Fibroblast of lung (primary cell): ENCODE measurements at regions not wholly inside any gene's neighbourhood (a gene's known extent, or its start where the extent isn't known, plus 50 kb on each side); places are given as distances from the start of the nearest gene placed in this dataset.

Source experiments
- DNase-seq, 2 donors: peaks; one replicate each; pipeline versions ENCODE4 v3.0.0 to v3.0.0-alpha.2; 2010; ENCODE audit warnings: low read depth in 2 of 2
- H2AFZ ChIP-seq: 2 replicates; pipeline ENCODE4 v1.5.1; 2012; ENCODE audit warnings: low read length, control low read depth, inconsistent platforms
- H3K27ac ChIP-seq: 2 replicates; pipeline ENCODE4 v1.5.1; 2011; ENCODE audit warnings: low read length, control low read depth; ENCODE audit not compliant: insufficient read depth
- H3K27me3 ChIP-seq: 2 replicates; pipeline ENCODE4 v1.5.1; 2011; ENCODE audit warnings: mild to moderate bottlenecking, low read length; ENCODE audit not compliant: control insufficient read depth, insufficient read depth
- H3K36me3 ChIP-seq: 2 replicates; pipeline ENCODE4 v1.5.1; 2011; ENCODE audit warnings: low read length; ENCODE audit not compliant: control insufficient read depth, insufficient read depth
- H3K4me1 ChIP-seq: 2 replicates; pipeline ENCODE4 v1.5.1; 2011; ENCODE audit warnings: low read length; ENCODE audit not compliant: control insufficient read depth, insufficient read depth; ENCODE audit errors: extremely low read depth
- H3K4me2 ChIP-seq: 2 replicates; pipeline ENCODE4 v1.5.1; 2011; ENCODE audit warnings: low read length, control low read depth; ENCODE audit not compliant: insufficient read depth; ENCODE audit errors: extremely low read depth
- H3K4me3 ChIP-seq, 4 experiments: fragments of 200-600 bp in 1 of 4; sonication (generic) in 1 of 4; replicated peaks in 1 of 4; 2 replicates each; pipeline ENCODE4 v1.5.1; 2011 to 2016; ENCODE audit warnings: low read length in 4 of 4, low read depth in 3 of 4, mild to moderate bottlenecking in 3 of 4, control low read depth in 2 of 4, inconsistent platforms in 1 of 4, mixed read lengths in 1 of 4; ENCODE audit not compliant: insufficient read depth in 1 of 4; ENCODE audit errors: control extremely low read depth in 1 of 4
- H3K79me2 ChIP-seq: 2 replicates; pipeline ENCODE4 v1.5.1; 2012; ENCODE audit warnings: mild to moderate bottlenecking, low read length, inconsistent platforms; ENCODE audit not compliant: control insufficient read depth, insufficient read depth
- H3K9ac ChIP-seq: 2 replicates; pipeline ENCODE4 v1.5.1; 2011; ENCODE audit warnings: mild to moderate bottlenecking, low read length, control low read depth; ENCODE audit not compliant: insufficient read depth
- H3K9me3 ChIP-seq: 2 replicates; pipeline ENCODE4 v1.5.1; 2012; ENCODE audit warnings: low read depth, low read length; ENCODE audit not compliant: control insufficient read depth, insufficient read depth
- H4K20me1 ChIP-seq: 2 replicates; pipeline ENCODE4 v1.5.1; 2011; ENCODE audit warnings: low read length; ENCODE audit not compliant: control insufficient read depth, insufficient read depth; ENCODE audit errors: extremely low read depth
- EZH2 ChIP-seq: IDR thresholded peaks from 2 replicates; pipeline ENCODE4 v1.5.1; 2012; ENCODE audit warnings: low read length, control low read depth, mild to moderate bottlenecking; ENCODE audit errors: missing control alignments
- TF ChIP-seq, protein P1 (sequence below), 2 donors: IDR thresholded peaks in 1 of 2; conservative IDR thresholded peaks in 1 of 2; 1 replicate in 1 of 2; 2 replicates in 1 of 2; pipeline ENCODE4 v1.5.1; 2011 to 2012; ENCODE audit warnings: low read length in 2 of 2, control low read depth in 1 of 2, inconsistent platforms in 1 of 2, low read depth in 1 of 2, mild to moderate bottlenecking in 1 of 2

DNA sequence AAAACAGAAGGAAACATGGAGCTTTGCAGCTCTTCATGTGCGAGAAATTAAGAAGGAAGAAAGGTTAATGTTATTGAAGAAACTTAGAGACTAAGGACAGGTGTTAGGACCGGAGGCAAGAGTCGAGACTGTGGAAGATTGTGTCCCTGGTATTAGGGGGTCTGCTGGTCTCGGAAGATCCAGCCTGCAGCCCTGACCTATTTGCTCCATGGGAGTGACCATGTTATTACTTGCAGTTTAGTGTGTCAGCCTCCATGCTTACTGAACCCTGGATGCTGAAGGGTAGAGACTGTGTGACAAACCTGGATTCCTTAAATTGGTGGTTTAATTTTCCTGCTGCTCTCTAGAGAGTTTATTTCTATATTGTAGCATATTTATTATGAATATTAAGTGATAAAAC, 580.6 kb downstream of the NOVA1 start:
- Histone ChIP-seq H3K4me1 (no peaks in the 10 kb centered on the region), H3K27ac (no peak overlapping the region), H3K27me3 (no peaks in the 10 kb centered on the region), H3K4me2 (no peak overlapping the region), H4K20me1 (no peaks in the 10 kb centered on the region), H3K79me2 (no peaks in the 10 kb centered on the region), H3K4me3 (no peak overlapping the region), H3K9me3 (no peaks in the 10 kb centered on the region), H3K9ac (no peak overlapping the region), H3K36me3 (no peaks in the 10 kb centered on the region), H2AFZ (no peak overlapping the region)
- no peak for DNase-seq
- TF ChIP-seq, protein P1, sequence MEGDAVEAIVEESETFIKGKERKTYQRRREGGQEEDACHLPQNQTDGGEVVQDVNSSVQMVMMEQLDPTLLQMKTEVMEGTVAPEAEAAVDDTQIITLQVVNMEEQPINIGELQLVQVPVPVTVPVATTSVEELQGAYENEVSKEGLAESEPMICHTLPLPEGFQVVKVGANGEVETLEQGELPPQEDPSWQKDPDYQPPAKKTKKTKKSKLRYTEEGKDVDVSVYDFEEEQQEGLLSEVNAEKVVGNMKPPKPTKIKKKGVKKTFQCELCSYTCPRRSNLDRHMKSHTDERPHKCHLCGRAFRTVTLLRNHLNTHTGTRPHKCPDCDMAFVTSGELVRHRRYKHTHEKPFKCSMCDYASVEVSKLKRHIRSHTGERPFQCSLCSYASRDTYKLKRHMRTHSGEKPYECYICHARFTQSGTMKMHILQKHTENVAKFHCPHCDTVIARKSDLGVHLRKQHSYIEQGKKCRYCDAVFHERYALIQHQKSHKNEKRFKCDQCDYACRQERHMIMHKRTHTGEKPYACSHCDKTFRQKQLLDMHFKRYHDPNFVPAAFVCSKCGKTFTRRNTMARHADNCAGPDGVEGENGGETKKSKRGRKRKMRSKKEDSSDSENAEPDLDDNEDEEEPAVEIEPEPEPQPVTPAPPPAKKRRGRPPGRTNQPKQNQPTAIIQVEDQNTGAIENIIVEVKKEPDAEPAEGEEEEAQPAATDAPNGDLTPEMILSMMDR (conservative IDR thresholded peaks at IDR 0.05 in 1 of 2, IDR thresholded peaks at IDR 0.05 in 1 of 2; ENCODE audit: low read depth in 1 of 2, low read length in 2 of 2): no peak
- no peak for TF ChIP-seq EZH2

DNA sequence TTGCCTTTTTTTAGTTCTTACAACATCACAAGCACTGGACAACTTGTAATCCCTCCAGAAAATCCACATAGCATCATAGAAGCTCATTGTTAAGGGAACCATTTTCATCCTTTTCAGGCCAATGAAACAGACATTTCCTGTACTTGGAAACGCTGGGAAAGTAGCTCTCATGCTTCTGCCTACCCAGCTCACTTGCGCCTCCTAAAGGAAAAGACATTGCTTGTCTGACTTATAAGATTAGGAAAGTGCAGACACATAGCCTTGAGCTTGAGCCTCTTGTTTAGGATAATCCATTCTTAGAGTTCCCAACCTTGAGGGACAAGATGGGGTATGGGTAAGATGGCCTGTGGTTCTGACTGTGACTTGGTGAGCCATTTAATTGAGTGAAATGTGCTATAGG, 589.5 kb downstream of the NOVA1 start:
- H3K4me3 ChIP-seq: no peak overlapping the region
- H3K79me2 ChIP-seq: no peaks in the 10 kb centered on the region
- TF ChIP-seq EZH2: no peak
- TF ChIP-seq, protein P1 (conservative IDR thresholded peaks at IDR 0.05 in 1 of 2, IDR thresholded peaks at IDR 0.05 in 1 of 2; ENCODE audit: low read depth in 1 of 2, low read length in 2 of 2): peak in 1 of 2 donors; percentile 16
- no peak overlapping the region for H3K9ac ChIP-seq
- peak in 1 of 2 donors; percentile 5 for DNase-seq
- H2AFZ ChIP-seq: no peak overlapping the region
- H3K27ac ChIP-seq: no peak overlapping the region
- no peaks in the 10 kb centered on the region for H3K36me3 ChIP-seq
- no peaks in the 10 kb centered on the region for H3K4me1 ChIP-seq
- no peaks in the 10 kb centered on the region for H3K9me3 ChIP-seq
- H3K4me2 ChIP-seq: no peak overlapping the region
- no peaks in the 10 kb centered on the region for H4K20me1 ChIP-seq
- H3K27me3 ChIP-seq: no peaks in the 10 kb centered on the region

DNA sequence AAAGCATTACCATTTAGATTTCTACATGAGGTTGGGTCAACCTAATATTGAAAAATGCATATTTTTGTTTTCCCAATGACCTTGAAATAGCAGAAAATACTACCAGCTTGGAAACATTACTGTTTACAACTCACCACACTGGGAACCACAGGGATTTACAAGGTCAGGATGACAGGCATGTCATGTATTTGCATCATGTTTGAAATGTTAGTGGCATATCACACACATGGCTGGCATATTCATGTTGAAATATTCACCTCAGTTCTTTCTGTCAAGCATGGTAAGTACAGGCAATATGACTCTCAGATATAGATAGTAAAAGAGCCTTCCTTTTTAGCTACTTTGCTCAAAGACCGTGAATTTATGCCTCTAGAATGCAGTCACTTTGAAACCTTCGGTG, 593.5 kb downstream of the NOVA1 start:
- no peak overlapping the region for H3K4me3 ChIP-seq
- no peaks in the 10 kb centered on the region for H3K36me3 ChIP-seq
- H2AFZ ChIP-seq: no peak overlapping the region
- no peak overlapping the region for H3K9ac ChIP-seq
- H3K9me3 ChIP-seq: no peaks in the 10 kb centered on the region
- no peak for TF ChIP-seq EZH2
- no peaks in the 10 kb centered on the region for H3K27me3 ChIP-seq
- no peak for DNase-seq
- no peak overlapping the region for H3K4me2 ChIP-seq
- no peaks in the 10 kb centered on the region for H3K4me1 ChIP-seq
- no peaks in the 10 kb centered on the region for H3K79me2 ChIP-seq
- H3K27ac ChIP-seq: no peak overlapping the region
- H4K20me1 ChIP-seq: no peaks in the 10 kb centered on the region
